ENCODE measurements at regions not wholly inside any gene's neighbourhood (a gene's known extent, or its start where the extent isn't known, plus 50 kb on each side); places are given as distances from the start of the nearest gene placed in this dataset.

DNA sequence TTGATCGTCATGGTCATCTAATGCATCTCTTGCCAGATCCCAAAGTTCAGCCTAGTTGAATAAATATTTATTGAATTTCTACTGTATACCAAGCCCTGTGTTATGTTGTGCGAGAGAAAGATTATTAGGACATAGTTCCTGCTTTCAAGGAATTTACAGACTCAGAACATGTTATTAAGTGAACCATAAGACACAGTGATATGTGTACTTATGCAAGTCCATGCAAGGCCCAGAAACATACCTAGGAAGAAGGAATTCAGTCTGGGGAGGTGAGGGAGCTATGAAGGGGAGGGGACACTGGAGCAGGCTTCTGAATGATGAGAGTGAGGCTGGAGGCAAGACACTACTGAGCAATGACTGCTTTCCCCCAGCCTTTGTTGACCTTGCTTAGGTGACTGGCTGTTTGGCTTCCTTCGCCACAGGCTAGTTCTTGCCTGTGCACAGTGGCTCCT lies 81.4 kb downstream of the ACAA2 start:
- TF ChIP-seq, protein P1, sequence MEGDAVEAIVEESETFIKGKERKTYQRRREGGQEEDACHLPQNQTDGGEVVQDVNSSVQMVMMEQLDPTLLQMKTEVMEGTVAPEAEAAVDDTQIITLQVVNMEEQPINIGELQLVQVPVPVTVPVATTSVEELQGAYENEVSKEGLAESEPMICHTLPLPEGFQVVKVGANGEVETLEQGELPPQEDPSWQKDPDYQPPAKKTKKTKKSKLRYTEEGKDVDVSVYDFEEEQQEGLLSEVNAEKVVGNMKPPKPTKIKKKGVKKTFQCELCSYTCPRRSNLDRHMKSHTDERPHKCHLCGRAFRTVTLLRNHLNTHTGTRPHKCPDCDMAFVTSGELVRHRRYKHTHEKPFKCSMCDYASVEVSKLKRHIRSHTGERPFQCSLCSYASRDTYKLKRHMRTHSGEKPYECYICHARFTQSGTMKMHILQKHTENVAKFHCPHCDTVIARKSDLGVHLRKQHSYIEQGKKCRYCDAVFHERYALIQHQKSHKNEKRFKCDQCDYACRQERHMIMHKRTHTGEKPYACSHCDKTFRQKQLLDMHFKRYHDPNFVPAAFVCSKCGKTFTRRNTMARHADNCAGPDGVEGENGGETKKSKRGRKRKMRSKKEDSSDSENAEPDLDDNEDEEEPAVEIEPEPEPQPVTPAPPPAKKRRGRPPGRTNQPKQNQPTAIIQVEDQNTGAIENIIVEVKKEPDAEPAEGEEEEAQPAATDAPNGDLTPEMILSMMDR (IDR thresholded peaks at IDR 0.05; ENCODE audit: borderline replicate concordance, control extremely low read depth, extremely low read depth, insufficient read depth, missing control alignments): no peak
- in situ Hi-C loops (cut with MboI; ENCODE audit: low sequenced_read_pairs, unreplicated experiment): no loop called here
- no peak for DNase-seq (ENCODE audit: low spot score)

GRCh38 chr18:49731421-49731841 lies 81.9 kb downstream of the ACAA2 start:
- TF ChIP-seq, protein P1 (IDR thresholded peaks at IDR 0.05; ENCODE audit: borderline replicate concordance, control extremely low read depth, extremely low read depth, insufficient read depth, missing control alignments): no peak
- in situ Hi-C loops (cut with MboI; ENCODE audit: low sequenced_read_pairs, unreplicated experiment): no loop called here
- no peak for DNase-seq (ENCODE audit: low spot score)

DNA sequence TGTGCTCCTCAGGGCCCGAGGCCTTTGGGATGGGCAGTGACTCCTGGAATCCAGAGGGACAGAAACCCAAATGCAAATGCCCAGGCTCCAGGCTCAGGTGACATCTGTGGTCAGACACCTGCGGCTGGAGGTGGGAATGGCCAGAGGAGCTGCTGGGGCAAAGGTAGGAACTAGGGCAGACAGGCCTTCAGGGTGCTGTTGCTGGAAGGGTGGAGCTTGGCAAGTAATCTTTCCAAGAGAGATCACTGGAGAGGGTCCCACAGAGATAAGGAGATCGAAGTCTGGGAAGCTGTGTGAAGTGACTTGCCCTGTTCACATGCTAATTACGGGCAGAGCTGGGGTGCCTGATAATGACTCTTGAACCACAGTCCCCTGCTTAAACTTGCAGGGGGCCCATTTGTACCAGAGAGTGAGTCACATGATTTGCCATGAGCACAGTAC lies 82.4 kb downstream of the ACAA2 start:
- in situ Hi-C loops (cut with MboI; ENCODE audit: low sequenced_read_pairs, unreplicated experiment): no loop called here
- TF ChIP-seq, protein P1 (IDR thresholded peaks at IDR 0.05; ENCODE audit: borderline replicate concordance, control extremely low read depth, extremely low read depth, insufficient read depth, missing control alignments): no peak

GRCh38 chr18:49728542-49728941 lies 84.8 kb downstream of the ACAA2 start:
- in situ Hi-C loops (cut with MboI; ENCODE audit: low sequenced_read_pairs, unreplicated experiment): no loop called here

More for the DNA sequence above, 82.4 kb downstream of the ACAA2 start:
- no peak for DNase-seq (ENCODE audit: low spot score)

DNA sequence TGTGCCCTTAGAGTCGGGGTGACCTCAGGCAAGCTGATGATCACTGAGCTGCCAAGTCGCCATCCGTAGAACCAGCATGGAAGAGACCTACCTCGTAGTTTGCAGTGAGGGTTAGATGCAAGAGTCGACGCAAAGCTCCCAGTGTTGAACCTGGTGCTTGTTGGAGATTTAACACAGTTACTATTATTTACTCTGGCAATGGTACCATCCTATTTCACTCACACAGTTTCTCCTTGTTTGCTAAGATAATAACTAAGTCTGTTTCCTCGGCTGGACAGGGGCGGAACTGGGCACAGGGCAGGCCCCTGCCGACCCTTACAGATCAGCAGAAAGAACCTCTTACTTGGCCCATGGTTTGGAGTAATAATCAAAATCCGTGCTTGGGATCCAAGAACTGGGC lies 85.5 kb downstream of the ACAA2 start:
- DNase-seq (ENCODE audit: low spot score): no peak
- in situ Hi-C loops (cut with MboI; ENCODE audit: low sequenced_read_pairs, unreplicated experiment): no loop called here
- TF ChIP-seq, protein P1 (IDR thresholded peaks at IDR 0.05; ENCODE audit: borderline replicate concordance, control extremely low read depth, extremely low read depth, insufficient read depth, missing control alignments): no peak

More at GRCh38 chr18:49728542-49728941, 84.8 kb downstream of the ACAA2 start:
- TF ChIP-seq, protein P1 (IDR thresholded peaks at IDR 0.05; ENCODE audit: borderline replicate concordance, control extremely low read depth, extremely low read depth, insufficient read depth, missing control alignments): peak; percentile 66
- peak; percentile 72 for DNase-seq (ENCODE audit: low spot score)

DNA sequence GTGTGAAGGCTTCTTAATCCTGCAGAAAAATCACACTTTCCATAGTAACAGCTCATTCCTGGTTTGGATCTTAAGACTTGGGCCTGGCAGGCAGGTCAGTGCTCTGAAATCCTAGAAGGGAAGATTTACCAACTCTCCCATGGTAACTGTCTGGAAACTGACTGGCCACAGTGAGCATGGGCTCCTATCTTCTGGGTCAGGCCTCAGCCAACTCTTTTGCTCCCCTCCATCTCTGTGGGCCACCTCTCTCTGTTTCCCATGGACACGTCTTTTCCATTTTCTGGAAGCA lies 86.7 kb downstream of the ACAA2 start:
- no peak for DNase-seq (ENCODE audit: low spot score)
- TF ChIP-seq, protein P1 (IDR thresholded peaks at IDR 0.05; ENCODE audit: borderline replicate concordance, control extremely low read depth, extremely low read depth, insufficient read depth, missing control alignments): no peak
- in situ Hi-C loops (cut with MboI; ENCODE audit: low sequenced_read_pairs, unreplicated experiment): no loop called here
